ENCODE measurements at regions not wholly inside any gene's neighbourhood (a gene's known extent, or its start where the extent isn't known, plus 50 kb on each side); places are given as distances from the start of the nearest gene placed in this dataset.

GRCh38 chr9:18379073-18379811, 94.7 kb upstream of the ADAMTSL1 start (continued):
- peak; percentile 12; a peak in 1 of 4 replicates for TF ChIP-seq CEBPB (IDR thresholded peaks at IDR 0.05)

DNA sequence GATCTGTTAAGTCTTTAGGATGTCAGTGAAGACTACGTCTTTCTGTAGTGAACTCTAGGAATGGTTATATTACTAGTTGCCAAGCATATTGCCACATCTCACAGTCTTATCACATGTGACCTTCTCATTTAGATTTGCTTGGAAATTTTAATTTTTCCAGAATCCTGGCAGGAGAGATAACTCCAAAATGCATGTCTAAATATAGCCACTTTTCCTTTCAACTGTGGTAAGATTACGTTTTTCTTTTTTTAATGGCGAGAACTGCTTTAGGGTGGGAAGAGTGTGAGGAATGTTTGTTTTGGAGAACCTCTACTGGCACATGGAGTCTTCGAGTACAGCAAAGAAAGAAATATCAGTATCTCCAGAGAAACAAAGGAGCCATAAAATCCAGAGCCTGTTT, 91.7 kb upstream of the ADAMTSL1 start:
- WGBS (ENCODE audit: missing lambda C conversion rate) = 34% methylated on average over 4 of the region's 4 CpGs
- TF ChIP-seq, protein P1, sequence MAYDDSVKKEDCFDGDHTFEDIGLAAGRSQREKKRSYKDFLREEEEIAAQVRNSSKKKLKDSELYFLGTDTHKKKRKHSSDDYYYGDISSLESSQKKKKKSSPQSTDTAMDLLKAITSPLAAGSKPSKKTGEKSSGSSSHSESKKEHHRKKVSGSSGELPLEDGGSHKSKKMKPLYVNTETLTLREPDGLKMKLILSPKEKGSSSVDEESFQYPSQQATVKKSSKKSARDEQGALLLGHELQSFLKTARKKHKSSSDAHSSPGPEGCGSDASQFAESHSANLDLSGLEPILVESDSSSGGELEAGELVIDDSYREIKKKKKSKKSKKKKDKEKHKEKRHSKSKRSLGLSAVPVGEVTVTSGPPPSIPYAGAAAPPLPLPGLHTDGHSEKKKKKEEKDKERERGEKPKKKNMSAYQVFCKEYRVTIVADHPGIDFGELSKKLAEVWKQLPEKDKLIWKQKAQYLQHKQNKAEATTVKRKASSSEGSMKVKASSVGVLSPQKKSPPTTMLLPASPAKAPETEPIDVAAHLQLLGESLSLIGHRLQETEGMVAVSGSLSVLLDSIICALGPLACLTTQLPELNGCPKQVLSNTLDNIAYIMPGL (CRISPR knock-in tag; IDR thresholded peaks at IDR 0.05; ENCODE audit: borderline replicate concordance) = no peak
- no peak for TF ChIP-seq HOXB5 (CRISPR knock-in tag; IDR thresholded peaks at IDR 0.05)
- no peak for TF ChIP-seq TFCP2L1 (CRISPR knock-in tag; IDR thresholded peaks at IDR 0.05)
- no peak for TF ChIP-seq CEBPB (IDR thresholded peaks at IDR 0.05)
- TF ChIP-seq GATA3 (IDR thresholded peaks at IDR 0.05; ENCODE audit: borderline replicate concordance) = no peak
- no peak for TF ChIP-seq EHF (CRISPR knock-in tag; IDR thresholded peaks at IDR 0.05)
- TF ChIP-seq RFX5 (IDR thresholded peaks at IDR 0.05) = no peak
- no peak for TF ChIP-seq CHD2 (IDR thresholded peaks at IDR 0.05; ENCODE audit: low read length, partially characterized antibody)
- TF ChIP-seq, protein P2, sequence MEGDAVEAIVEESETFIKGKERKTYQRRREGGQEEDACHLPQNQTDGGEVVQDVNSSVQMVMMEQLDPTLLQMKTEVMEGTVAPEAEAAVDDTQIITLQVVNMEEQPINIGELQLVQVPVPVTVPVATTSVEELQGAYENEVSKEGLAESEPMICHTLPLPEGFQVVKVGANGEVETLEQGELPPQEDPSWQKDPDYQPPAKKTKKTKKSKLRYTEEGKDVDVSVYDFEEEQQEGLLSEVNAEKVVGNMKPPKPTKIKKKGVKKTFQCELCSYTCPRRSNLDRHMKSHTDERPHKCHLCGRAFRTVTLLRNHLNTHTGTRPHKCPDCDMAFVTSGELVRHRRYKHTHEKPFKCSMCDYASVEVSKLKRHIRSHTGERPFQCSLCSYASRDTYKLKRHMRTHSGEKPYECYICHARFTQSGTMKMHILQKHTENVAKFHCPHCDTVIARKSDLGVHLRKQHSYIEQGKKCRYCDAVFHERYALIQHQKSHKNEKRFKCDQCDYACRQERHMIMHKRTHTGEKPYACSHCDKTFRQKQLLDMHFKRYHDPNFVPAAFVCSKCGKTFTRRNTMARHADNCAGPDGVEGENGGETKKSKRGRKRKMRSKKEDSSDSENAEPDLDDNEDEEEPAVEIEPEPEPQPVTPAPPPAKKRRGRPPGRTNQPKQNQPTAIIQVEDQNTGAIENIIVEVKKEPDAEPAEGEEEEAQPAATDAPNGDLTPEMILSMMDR (IDR thresholded peaks at IDR 0.05) = no peak
- H3K9me3 ChIP-seq = no peaks in the 10 kb centered on the region
- H3K4me1 ChIP-seq = peaks cover 9% of the 10 kb centered on the region; the same call in 1 of the 3 replicates
- no peak overlapping the region for H3K4me3 ChIP-seq
- no peak overlapping the region for H3K4me2 ChIP-seq
- FAIRE-seq (no peak), DNase-seq (ENCODE audit: low read depth in 1 of 2, low spot score in 1 of 2) (no peak), ATAC-seq (no peak)
- POLR2A ChIA-PET = no interaction called here
- no peak overlapping the region for H3K27ac ChIP-seq
- CTCF ChIA-PET = no interaction called here

DNA sequence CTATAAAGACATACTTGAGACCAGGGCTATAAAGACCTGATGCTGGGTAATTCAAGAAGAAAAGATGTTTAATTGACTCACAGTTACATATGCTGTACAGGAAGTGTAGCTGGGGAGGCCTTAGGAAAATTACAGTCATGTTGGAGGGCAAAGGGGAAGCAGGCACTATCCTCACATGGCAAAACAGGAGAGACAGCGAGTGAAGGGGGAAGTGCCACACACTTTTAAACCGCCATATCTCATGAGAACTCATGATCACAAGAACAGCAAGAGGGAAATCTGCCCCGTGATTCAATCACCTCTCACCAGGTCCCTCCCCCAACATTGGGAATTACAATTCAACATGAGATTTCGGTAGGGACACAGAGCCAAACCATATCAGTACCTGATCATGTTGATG, 89.9 kb upstream of the ADAMTSL1 start:
- no peak for TF ChIP-seq MAZ (IDR thresholded peaks at IDR 0.05; ENCODE audit: borderline replicate concordance, low read depth, low read length)
- TF ChIP-seq HOXB13 (CRISPR knock-in tag; IDR thresholded peaks at IDR 0.05; ENCODE audit: low read depth) = no peak
- TF ChIP-seq BHLHE40 (IDR thresholded peaks at IDR 0.05; ENCODE audit: low read depth, low read length) = no peak
- TF ChIP-seq TFCP2L1 (CRISPR knock-in tag; IDR thresholded peaks at IDR 0.05) = no peak
- TF ChIP-seq RCOR1 (IDR thresholded peaks at IDR 0.05; ENCODE audit: low read depth, low read length) = no peak
- Histone ChIP-seq H3K4me2 (no peak overlapping the region), H3K4me1 (peaks cover 5% of the 10 kb centered on the region; the same call in 1 of the 3 replicates), H3K27ac (no peak overlapping the region), H3K4me3 (no peak overlapping the region), H3K9me3 (no peaks in the 10 kb centered on the region)
- ChIA-PET CTCF (no interaction called here), POLR2A (no interaction called here)
- WGBS (ENCODE audit: missing lambda C conversion rate) = 48% methylated on average over 4 of the region's 4 CpGs
- DNase-seq (ENCODE audit: low read depth in 1 of 2, low spot score in 1 of 2) (no peak), FAIRE-seq (no peak), ATAC-seq (no peak)

GRCh38 chr9:18385696-18386490, 88.1 kb upstream of the ADAMTSL1 start:
- ATAC-seq = no peak
- Histone ChIP-seq H3K4me3 (no peak overlapping the region), H3K9me3 (no peaks in the 10 kb centered on the region), H3K27ac (no peak overlapping the region), H3K4me1 (no peaks in the 10 kb centered on the region), H3K4me2 (no peak overlapping the region)
- TF ChIP-seq KDM5A (IDR thresholded peaks at IDR 0.05) (no peak), POLR2A (IDR thresholded peaks at IDR 0.05; ENCODE audit: low read length) (no peak), MAZ (IDR thresholded peaks at IDR 0.05; ENCODE audit: borderline replicate concordance, low read depth, low read length) (no peak), FOSB (CRISPR knock-in tag; IDR thresholded peaks at IDR 0.05) (no peak), RNF2 (IDR thresholded peaks at IDR 0.05; ENCODE audit: borderline replicate concordance, low read depth) (no peak), BHLHE40 (IDR thresholded peaks at IDR 0.05; ENCODE audit: low read depth, low read length) (no peak), CHD4 (IDR thresholded peaks at IDR 0.05; ENCODE audit: borderline replicate concordance) (no peak)
- TF ChIP-seq, protein P3, sequence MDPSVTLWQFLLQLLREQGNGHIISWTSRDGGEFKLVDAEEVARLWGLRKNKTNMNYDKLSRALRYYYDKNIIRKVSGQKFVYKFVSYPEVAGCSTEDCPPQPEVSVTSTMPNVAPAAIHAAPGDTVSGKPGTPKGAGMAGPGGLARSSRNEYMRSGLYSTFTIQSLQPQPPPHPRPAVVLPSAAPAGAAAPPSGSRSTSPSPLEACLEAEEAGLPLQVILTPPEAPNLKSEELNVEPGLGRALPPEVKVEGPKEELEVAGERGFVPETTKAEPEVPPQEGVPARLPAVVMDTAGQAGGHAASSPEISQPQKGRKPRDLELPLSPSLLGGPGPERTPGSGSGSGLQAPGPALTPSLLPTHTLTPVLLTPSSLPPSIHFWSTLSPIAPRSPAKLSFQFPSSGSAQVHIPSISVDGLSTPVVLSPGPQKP (IDR thresholded peaks at IDR 0.05; ENCODE audit: low read depth, low read length) = no peak
- ChIA-PET CTCF (interaction anchor here (0.9 kb wide), 1 partner anchor 57 kb away, joined by 3 read pairs; no protein-coding TSS in a partner anchor), POLR2A (no interaction called here)
- WGBS (ENCODE audit: missing lambda C conversion rate) = 29% methylated on average over 6 of the region's 6 CpGs
- peak; percentile 18 for FAIRE-seq
- DNase-seq (ENCODE audit: low read depth in 1 of 2, low spot score in 1 of 2) = no peak

All from A549 (cell line).